HG02973 (cell line): ENCODE measurements at regions not wholly inside any gene's neighbourhood (a gene's known extent, or its start where the extent isn't known, plus 50 kb on each side); places are given as distances from the start of the nearest gene placed in this dataset.
A peak's percentile ranks its signal among the peaks of the same experiment; 100 is the strongest.

Experiments used
- ATAC-seq: cut with Tn5 transposase; IDR thresholded peaks from one replicate; pipeline ENCODE4 v1.9.1; 2021; ENCODE audit warnings: moderate library complexity; ENCODE audit not compliant: unreplicated experiment

DNA sequence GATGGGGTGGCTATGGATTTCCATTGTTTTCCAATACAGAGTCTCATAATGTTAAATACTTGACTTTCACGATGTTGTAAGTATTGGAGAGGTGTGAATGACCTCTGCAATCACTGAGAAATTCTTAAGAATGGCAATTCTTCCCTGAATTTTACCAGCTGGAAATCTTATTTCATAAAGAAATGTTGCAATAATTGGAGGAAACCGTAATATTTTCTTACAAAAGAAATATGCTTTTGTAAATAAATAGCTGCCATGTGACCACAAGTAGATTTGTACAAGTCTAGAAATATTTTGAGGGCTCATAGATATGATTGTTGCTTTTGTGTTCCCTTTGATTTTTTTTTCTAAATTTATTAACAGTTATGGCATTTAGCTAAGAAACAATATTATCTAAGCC is 308.7 kb upstream of the ATP2B1 start:
- ATAC-seq, result no peak

DNA sequence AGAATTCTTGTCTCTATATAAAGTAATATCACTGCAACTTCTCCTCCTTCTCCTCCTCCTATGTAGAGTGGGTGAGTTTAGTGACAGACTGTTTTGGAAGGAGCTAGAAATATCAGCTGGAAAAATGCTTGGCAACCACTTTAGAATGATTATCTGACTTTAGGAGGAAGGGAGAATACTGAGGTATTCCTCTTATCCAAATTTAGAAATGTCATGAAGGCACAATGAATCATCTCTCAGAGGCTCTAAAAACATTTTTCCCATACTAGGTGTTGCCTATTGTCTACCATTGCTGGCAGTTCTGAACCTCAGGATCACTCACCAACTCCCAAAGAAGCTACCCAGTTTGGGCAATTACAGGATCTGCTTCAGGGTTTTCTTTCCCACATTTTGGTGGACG is 306.6 kb upstream of the ATP2B1 start:
- no peak for ATAC-seq

DNA sequence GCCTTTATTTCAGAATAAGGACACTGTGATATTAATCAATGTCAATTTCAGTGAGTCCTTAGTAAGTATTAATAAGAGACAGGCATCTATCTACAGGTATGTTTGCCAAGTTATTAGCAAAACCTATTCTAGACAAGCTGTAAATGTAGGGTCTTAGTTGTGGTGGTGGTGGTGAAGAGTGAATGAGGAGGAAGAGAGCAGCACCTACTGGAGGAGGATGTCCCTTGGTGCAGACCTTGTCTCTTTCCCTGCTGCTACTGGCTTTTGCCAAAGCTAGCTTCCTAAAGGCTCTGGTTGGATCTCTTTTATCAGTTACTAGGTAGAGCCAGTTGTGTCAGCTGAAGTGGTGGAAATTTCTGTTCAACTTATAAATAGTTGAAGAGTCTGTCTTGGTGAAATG is 304.8 kb upstream of the ATP2B1 start:
- no peak for ATAC-seq

- ATAC-seq, result no peak
These were observed 301.5 kb upstream of the ATP2B1 start for GRCh38 chr12:90010089-90010488.

- ATAC-seq, result no peak
These were observed 299.6 kb upstream of the ATP2B1 start for GRCh38 chr12:90008277-90008676.

DNA sequence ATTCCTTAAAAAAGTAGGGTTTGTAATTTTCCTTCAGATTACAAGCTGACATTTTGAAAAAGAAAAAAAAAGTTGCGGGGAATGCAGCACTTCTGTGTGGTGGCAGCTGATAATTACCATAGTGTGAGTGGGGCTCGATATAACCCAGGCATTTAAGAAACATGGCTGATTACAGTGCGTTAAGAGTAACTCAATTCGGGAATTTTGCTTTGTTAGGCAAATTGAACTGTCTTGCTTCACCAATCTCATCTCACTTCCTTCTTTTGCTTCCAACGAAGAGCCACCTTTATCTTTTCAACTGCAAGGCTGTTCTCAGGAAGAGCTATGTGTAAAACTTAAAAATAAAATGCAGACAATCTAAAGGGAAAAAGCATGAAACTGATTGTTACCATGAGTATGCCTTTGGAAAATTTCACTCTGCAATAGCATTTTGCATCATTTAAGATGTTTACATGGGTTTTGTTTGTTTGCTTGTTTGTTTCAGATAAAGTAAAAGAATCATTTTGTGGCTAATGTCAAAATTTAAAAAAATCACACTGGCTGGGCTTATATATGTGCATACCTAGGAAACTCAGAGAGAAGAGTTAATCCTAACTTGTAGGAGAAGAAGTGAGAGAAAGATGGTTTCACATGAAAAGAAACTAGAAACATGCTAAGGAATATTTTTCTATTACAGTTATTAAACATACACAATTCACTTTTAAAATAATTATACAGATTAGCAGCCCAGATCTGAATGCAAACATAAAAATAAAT is 295.9 kb upstream of the ATP2B1 start:
- peak; percentile 55 for ATAC-seq

DNA sequence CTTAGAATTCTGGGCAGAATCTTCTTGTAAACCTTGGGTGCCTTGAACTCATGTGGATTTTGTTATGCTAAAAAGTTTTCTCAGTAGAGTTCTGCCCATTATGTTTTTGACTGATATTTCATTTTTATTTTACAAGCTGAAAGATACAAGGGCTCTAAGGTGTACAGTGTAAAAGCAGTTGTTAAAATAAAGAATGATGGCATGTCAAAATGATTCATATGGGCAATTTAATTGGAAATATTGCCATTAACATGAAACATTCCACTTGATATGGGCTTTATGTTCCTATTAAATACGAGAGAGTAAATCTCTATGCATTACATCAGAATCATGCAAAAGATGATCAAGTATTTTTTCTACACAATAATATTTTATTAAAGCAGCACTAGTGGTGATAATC is 295.1 kb upstream of the ATP2B1 start:
- ATAC-seq, result no peak

- ATAC-seq, result no peak
These were observed 292.1 kb upstream of the ATP2B1 start for GRCh38 chr12:90000721-90001120.

- no peak for ATAC-seq
These were observed 291.3 kb upstream of the ATP2B1 start for GRCh38 chr12:89999699-90000505.

GRCh38 chr12:89995870-89996269 is 287.2 kb upstream of the ATP2B1 start:
- no peak for ATAC-seq

DNA sequence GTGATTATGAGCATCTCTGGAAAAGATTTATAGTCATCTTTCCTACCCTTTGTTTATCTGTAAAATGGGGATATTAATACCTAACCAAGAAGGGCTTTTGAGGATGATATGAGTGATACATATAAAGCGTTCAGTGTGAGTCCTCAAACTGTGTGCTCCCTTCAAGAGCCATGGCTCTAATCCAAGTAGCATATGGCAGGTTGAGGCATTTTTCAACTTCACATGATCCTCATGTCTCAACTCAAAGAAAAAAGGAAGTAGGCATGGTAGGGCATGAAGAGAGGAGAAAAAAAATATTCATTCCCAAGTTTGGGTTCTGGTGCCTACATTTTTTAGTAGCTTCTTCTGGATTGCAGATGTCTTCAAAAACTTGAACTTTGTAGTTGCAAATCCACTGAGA is 286.3 kb upstream of the ATP2B1 start:
- ATAC-seq, result no peak

GRCh38 chr12:89993632-89994031 is 285.0 kb upstream of the ATP2B1 start:
- ATAC-seq, result no peak

DNA sequence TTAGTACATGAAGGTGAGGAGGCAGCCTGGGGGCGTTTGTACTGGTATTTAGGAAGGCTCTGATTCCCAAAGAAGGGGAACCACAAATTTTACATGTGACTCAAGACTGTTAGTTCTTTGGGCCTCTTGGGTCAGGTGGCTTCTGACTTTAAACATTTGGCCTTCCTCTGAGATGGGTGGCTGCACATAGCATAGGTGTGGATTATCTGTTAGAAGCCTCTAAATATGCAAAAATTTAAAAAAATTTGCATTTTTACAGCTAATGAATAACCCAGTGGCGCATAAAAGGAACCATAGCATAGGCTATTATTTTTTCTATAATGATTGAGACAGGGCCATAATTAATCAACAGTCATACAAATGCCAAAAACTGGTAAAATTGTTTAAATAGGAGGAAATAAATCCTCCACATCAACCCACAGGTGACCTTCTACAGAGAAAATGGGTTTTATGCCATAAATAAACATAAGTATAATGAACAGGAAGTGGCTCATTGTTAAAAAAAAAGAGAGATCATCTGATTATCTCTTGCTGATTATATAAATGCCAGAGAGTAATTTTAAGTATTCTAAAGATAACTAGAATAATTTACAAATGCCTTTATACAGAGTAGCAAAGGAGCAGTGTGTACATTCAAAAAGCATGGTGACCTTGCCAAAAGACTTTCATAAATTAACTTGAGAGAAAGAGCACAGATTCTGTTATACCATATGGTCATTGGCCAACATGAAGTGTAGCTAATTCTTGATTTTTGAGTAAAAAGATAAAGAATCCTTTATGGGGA is 284.2 kb upstream of the ATP2B1 start:
- ATAC-seq, result no peak

GRCh38 chr12:89991807-89992590 is 283.4 kb upstream of the ATP2B1 start:
- ATAC-seq, result no peak

DNA sequence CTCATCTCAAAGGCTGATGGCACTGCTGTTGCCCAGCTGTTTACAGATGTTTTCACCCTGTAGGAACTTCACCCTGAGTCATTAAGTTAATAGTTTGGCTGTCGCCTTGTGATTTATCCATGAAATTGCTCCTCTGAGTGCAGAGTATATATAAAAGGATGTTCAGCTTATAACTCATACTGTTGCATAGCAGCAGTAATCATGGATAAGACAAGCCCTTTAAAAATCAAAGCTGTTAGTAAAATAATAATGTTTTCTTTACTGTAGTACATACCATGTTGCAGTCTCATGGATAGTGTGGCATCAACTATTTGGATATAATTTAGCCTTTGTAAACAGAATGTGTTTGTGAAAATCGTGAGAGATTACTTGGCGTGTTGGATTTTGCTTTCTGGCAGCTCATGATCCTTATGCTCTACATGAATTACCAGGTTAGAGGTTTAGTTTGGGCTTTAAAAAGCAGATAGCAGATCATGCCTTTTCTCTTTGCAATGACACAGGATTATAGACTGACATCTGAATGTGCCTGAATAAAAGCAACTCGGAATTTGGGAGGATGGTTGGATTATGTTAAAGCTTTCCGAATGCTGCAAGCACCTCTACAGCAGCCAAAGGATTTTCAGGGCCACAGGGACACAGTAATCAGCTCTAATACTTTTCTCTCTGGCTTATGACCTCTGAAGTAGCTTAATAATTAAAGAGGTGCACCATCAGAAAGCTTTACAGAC is 279.7 kb upstream of the ATP2B1 start:
- ATAC-seq, result no peak

DNA sequence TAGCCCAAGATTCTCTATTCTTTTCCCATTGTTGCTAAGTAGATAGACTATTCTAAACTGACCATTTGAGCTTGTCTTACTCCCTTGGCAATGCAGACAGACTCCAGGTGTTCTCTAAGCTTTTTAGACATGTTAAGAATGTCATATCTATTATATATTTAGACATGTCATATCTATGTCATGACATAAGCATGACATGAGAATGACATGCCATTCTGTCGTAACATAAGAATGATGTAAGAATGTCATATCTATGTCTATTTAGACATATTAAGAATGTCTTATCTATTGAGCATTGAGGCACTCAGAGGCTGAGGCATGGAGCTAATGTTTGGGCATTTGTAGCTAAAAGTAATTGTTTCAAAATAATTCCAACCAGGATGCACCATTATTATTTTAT is 277.3 kb upstream of the ATP2B1 start:
- ATAC-seq, result no peak

- ATAC-seq, result no peak
These were observed 276.2 kb upstream of the ATP2B1 start for GRCh38 chr12:89984846-89985245.

- ATAC-seq, result no peak
These were observed 275.0 kb upstream of the ATP2B1 start for GRCh38 chr12:89983622-89984021.

DNA sequence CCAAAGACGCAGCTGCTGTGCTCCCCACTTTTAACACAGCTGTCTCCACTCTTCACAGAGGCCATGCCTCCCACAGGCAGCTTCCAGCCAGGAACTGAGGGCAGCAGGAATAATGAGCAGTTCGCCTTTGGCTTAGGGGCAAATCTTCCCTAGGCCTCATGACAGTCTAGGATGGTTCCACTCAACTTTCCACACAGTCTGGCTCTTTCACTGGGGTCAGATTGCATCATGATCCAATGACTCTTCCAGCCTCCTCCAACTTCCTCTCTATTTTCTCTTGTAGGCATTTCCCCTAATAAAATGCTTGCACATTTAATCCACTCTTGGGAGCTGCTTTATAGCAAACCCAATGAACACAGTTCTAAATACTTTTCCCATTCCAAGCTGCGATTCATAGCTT is 271.6 kb upstream of the ATP2B1 start:
- ATAC-seq, result no peak

DNA sequence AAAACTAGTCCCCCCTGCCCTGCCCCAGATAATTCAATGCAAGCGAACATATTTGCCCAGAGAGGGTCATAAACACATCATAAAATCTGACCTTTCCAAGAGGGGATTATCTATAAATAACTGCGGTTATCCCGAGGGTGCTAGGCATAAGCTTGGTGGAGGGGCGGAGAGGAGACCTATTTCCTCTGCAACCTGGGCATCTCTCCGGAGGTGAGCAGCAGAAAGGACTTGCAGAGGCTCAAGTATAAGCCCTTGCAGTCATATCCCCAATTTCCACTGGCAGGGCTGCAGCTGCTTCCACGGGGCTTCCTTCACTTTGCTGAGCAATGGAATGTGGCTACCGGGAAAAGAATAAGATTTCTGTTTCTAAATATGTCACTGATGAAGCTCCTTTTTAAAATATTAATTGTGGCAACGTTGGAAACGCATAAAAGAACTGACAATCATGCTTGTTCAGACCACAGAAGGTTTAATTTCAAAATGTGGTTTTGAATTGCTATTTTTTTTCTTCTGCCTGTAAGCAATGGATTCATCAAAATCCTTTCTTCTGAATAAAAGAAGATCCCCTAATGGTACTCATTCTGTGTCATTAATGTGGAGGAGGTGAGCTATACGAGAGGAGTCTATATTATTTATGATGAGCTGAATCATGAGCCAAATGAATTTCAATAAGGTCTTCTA is 268.9 kb upstream of the ATP2B1 start:
- no peak for ATAC-seq
